HG03135 (cell line): ENCODE measurements at regions not wholly inside any gene's neighbourhood (a gene's known extent, or its start where the extent isn't known, plus 50 kb on each side); places are given as distances from the start of the nearest gene placed in this dataset.

Experiments
- ATAC-seq: cut with Tn5 transposase; IDR thresholded peaks from one replicate; pipeline ENCODE4 v1.9.1; 2021; ENCODE audit warnings: mild to moderate bottlenecking, moderate library complexity; ENCODE audit not compliant: unreplicated experiment

DNA sequence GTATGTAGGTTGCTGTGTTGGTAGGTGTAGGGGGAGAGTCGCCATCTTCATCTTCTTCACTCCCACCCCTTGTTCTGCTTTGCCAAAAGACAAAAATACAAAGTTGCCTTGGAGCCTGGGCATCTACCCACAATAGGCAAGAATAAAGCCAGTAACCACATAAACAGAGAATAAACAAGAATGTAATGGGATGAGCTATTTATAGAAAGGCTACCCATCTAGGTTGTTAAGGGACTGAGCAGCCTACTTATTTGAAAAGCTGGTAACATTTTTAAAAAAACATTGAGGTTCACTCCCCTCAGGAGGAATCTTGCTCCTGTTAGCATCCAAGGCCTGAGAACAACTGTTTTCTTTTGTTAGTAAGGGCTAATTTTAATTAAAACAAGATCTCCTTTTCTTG, 301.4 kb upstream of the STXBP5 start:
- ATAC-seq = no peak

DNA sequence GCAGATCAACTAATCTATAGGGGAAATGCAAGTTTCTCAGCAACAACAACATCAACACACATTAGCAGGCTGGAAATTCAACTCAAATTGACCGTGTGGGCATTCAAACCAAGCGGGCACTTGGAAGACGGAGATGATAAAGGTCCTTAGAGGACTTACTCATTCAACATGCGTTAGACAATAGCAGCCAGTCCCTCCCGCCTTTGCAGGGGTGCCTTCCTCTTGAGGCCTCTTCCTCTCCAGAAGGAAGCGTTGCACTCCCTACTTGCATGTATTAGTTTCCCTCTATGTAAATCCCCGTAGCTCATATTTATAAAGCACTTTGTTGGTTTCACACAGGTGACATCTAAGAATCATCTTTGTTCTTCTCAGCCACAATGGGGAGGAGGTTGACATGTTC, 300.8 kb upstream of the STXBP5 start:
- ATAC-seq = no peak

DNA sequence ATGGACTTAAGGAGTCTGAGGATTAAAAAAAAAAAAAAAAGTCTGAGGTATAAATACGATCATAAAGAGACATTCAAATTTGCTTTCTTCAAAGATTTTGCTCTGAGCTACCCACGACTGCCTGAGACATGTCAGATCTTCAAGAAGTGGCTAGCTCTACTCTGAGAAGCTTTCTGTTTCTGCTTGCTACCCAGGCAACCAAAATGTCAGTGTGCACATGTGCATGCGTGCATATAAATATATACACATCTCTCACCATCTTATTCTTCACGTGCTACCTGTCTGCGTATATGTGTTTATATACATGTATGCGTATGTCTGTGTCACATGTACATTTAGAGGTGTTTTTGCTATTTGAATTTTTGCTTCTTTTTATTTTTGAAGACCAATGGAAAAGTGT, 299.6 kb upstream of the STXBP5 start:
- no peak for ATAC-seq

DNA sequence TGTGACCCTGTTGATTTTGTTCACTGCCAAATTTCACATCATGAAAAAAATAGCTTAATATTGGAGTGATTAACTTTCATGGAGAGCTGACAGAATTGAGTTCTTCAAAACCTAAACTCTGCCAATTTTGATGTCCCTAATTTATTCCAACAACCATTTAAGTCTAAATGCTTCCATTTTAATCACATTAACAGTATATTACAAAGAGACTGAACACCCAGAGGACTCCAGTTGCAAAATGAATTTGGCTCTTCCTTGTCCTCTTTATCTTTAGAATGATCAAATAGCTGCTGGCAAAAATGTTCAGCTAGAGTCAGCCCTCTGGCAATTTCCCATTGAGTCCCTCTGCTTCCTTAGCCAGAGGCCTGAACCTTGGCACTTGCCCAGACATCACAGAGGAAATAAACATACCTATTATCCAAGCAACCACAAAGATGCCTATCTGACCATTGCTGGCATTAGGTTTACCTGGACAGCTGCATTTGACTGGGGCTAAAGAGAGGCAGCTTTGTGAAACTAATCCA, 299.0 kb upstream of the STXBP5 start:
- ATAC-seq = no peak

DNA sequence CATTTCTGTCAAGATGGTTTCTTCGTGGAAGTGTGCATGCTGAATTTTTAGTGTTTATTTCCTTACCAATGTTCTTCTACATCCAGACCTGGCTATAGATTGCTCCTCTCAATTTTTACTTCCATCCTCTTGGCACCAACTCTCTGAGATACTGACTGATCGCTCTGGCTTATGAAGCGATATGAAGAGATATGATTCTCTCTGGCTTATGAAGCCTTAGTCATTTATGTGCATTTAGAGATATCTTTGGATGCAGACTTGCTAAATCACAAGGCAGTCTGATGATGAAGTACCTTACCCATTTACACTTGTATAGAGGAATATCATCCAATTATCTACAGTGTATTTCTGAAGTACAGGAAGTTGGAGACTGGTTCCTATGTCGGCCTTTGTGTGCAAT, 295.4 kb upstream of the STXBP5 start:
- ATAC-seq = no peak

DNA sequence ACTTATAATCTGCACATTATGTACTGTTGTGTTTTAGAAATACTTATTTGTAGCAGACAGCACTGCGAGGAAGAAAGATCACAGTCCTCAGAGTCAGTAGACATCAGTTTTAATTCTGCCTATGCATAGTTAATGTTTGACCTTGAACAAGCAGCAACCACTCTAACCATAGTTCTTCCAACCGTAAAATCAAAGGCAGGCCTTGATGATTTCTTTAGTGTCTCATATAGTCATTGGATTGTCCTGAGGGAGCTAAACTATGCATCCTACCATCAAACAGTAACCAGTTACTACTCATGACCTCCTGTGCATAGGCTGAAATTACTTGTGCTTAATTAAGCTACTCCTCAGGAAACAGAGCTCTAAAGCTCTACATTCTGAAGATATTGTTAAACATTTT, 294.8 kb upstream of the STXBP5 start:
- ATAC-seq = no peak

DNA sequence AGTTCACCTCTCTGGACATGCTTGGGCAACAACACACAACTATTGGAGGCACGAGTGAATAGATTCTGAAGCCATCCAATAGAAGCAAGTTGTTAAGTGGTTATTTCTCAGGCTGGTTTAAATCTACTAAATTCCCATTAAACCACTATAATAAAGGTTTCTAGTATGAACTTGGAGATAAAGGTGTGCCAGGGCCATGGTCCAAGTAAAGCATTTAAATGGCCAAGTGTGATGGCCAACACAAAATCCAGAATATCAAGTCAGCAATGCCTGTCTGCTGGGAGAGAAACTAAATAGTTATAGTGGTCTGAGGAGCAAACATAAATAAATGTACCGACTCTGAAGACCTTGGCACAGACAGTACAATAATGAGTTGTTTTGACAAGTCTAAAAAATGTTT, 294.3 kb upstream of the STXBP5 start:
- no peak for ATAC-seq

DNA sequence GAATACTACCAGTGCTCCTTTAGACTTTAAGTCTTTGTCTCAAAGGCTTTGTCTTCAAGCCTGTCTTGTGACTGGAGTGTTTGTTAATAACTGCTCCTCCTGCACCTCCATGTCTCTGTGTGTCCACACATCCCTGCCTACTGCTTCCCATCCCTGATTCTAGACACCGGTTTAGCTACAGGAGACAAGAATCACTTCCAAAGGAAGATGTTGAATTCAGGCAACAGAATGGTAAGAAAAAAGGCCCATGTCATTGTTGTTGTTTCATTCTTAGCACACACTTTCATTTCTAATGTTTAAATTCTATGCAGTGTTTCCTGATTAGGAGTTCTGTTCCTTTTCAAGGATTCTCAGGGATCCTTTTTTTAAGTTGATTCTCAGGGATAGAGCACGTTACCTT, 293.6 kb upstream of the STXBP5 start:
- ATAC-seq = no peak

DNA sequence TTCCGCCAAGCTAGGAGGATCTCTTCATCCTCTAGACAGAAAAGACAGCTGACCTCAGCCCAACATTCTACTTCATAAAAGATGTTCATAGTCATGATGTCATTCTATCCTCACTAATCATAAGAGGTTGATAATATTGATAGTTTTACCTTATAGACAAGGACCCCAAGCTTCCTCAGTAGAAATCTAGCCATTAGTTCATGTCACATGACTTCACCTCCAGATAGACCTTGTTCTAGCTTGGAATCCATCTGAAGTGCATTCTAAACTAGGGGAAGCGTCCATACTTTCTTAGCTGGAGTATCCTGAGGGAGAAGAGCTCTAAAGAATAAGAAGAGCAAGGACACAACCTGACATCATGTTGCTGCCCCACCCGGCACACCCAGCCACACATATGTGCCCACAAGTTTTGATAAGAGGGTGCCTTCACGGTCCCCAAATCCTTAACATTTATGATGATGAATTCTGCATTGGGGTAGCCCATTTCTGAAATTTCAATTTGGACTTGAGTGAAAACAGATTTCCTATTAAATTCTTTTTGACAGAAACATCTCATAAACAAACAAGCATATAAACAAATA, 292.5 kb upstream of the STXBP5 start:
- ATAC-seq = no peak

DNA sequence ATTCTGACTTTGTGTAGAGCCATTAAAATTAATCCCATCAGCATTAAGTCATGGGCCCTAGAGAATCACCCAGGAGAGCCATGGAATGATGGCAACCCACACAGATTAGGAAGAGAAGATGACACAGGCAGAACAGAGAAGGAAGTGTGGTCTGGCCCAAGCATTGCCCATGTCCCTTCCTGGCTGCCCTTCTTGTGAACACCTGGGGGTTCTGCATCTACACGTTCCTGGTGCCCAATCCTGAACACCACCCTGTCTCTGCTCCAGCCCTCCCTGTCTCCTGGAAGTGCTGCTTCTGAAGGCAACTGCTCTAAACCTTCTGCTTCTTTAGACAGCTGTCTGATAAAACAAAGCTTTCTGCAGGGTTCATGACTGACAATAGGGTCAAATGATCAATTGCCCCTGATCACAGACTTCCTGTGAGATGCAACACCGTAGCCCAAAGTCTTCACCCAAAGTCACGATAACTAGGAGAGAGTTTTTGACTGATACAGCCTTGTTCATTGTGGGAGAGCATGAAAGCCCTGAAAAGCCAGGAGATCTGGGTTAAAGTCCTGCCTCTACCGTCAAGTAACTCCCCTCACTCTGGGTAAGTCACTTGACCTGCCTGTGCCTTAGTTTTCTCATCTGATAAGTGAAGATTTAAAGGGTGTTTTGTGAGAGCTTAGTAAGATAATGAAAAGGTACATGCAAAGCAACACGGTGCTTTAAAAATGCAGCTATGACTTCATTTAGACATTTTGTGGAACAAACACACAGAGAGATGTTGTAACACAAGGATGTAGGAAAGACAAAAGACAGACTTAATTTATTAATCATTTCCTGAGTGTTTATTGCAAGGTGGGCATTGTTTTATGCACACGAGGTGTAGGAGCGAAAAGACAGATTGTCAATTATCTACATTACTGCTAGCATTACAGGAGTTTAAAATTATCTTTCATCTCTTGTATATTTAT, 291.2 kb upstream of the STXBP5 start:
- no peak for ATAC-seq

DNA sequence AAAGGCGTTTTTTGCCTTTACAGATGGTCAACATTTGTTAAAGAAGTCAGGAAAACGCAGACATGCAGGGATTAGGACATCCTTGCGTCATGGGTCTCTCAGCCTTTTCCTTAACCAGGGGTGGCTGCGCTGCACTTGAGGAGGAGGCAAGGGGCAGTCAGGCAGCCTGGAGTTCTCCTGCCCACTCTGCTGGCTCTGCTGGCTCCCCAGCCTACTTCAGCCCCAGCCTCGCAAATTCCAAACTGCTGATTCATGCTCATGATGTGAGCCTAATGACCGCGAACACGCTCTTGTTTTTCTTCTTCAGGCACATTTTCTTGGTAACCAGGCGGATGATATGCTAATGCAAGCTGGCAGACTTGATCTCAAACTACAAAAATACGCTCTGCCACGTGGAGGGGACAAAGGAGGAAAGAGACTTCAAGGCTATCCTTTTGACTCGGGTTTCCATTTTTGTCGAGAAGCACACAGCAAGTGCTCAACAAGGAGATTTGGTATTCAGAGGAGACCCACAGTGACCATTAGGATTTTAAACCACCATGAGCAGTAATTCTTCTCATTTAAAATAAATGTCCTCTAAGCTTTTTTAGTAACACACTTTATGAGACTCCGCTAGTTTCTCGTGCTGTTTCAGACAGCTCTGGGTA, 290.3 kb upstream of the STXBP5 start:
- ATAC-seq = no peak

DNA sequence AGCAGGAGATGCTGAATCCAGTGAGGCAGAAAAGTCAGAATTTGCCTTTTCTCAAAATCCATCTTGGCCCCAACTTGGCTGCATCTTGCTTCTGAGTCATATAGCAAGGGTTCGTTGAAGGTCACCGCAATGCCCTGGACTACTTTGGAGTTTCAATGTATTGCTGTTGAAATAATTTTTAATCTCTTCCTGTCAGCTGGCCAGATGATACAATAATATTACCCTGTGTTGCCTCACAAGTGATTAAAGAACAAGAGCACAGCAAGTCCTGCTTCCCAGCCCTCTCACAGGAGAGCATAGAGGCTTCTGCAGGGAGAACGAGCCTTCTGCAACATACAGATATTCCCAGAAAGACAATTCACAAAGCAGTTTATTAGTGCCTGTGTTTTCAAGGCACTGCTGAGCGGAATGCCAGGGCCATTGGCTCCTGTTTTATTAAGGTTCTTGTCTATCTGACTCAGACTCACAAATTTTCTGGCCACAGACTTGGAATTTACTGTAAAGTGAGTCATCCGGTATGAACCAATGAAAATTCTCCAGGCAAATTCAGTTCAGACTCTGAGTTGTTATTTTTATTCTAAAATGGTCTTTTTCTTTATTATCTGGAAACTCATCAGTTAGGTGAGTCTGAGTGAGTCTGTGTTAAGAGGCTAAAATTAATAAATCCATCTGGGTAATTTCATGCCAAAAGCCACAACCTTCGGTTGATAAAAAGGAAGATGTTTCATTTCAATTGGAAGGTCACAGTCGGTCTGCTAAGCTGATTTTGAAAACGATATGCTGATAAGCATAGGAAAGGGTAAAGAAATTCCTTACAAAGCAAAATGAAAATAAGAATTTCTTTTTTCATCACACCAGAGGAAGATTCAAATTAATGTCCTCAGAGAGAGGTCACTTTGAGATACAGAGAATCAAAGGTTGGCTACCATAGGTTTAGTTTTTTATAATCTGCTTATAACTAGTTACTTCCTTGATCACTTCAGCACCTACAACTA, 289.4 kb upstream of the STXBP5 start:
- ATAC-seq = no peak

DNA sequence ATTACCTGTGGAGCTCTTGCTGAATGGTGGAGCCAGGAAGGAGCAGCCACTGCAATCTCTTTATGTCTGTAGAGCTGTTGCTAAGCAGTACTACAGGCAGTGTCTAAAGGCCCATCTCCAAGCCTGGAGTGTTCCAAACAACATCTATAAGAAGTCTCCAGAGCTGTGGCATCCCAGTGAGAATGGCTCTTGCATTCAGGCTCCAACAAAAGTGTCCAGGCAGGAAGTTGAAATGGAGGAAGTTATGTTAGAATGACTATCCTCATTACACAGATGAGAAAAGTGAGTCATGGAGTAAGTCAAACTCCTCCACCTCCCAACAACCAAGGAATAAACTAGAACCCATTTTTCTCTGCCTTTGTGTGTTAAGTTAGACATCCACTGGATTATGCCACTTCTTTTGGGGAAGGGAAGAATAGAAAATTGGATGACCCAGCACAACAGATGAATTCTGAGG, 288.5 kb upstream of the STXBP5 start:
- ATAC-seq = no peak

DNA sequence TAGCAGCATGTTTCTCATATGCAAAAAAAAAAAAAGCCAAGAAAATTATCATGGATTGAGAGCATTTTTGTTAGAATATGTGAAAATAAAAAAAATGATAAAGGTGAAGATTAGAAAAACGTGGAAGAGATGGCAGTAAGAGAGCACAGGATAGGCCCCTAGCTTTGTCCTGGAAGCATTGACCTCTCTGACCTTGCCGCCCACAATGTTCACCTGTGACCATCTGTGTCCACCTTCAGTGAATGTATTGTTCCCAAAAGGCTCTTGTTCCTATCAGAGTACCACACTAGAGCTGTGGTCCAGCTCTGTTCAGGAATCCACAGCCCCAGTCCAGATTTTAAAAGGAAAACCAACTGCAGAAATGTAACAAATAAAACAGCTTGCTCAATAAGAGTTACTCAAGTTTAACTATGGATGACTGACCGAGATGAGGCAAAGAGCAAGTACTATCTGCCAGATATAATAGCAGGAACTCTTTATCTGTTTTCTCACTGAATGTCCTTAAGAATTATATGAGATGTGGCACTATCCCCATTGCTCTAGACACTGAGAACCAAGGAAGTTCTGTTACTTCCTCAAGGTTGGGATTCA, 287.7 kb upstream of the STXBP5 start:
- no peak for ATAC-seq

DNA sequence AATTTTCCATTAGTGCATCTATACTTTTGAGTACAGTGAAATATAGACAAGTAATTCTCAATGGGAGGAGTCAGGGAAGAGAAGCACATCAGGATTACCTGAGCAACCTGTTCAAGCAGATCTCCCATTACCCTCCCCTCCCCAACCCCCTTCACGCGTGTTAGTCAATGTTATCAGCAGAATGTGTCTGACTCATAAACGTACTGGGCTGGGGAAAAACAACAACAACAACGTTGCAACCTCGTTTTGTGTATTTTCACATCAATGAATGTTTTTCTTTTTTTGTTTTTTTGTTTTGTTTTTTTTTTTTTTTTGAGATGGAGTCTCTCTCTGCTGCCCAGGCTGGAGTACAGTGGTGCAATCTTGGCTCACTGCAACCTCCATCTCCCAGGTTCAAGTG, 287.0 kb upstream of the STXBP5 start:
- no peak for ATAC-seq

DNA sequence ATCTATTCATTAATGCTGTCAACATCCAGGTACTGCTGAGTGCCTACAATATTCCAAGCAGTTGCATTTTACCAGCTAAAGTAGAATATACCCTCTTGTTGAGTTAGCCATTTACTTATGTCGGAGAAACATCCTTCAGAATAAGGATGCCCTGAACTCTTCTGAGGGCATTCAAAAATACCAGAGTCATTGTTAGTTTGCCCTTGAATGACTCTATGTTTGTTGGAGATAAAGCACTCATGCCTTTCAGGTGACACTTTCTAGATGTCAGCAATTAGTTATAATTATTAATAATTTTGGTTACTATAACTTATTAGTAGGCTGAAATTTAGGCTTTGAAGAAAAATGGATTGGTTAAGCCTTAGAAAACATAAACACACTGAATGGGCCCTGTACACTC, 286.2 kb upstream of the STXBP5 start:
- no peak for ATAC-seq

DNA sequence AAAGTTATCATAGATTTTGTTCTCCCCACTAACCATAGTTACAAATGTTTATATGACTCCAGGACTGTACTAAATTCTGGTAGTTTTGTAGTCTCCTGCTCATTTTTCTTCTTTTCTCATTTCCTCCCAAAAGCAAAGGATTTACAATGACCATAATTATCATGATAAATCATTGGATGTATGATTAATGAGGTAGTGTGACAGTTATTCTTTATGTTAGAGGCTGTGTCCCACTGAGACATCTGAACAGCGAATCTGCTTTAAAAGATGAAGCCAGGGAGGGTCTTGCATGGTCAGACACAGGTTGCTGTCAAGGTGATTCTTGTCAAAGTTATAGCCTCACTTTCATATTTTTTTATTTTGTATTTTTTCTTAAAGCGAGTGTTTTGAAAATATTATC, 285.2 kb upstream of the STXBP5 start:
- no peak for ATAC-seq

DNA sequence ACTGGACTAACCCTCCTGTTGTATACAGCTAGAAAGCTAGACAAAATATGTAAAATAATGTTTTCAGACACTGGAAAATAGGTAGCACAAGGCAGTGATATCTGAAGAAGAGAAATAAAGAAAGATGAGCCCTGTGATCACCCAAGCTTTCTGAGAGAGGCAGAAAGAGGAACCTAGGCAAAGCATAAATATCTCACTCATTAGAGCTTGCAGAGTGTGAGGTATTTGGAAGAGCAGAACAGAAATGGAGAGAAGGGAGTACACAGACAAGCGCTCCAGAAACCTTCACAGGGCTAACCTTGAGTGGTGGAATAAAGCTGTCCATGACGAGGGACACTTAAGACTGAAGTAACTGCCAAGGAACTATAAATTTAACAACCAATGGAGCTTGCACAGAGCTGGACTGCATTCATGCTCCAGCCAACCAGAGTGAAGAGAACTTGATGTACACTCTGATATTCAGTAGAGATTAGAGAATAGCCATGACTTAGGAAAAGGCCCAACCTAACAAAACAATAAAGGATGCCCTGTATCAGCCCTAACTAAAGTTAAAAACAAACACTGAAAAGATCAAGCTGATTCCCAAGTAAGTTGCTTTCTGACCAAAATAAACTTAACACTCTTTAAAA, 280.9 kb upstream of the STXBP5 start:
- no peak for ATAC-seq

DNA sequence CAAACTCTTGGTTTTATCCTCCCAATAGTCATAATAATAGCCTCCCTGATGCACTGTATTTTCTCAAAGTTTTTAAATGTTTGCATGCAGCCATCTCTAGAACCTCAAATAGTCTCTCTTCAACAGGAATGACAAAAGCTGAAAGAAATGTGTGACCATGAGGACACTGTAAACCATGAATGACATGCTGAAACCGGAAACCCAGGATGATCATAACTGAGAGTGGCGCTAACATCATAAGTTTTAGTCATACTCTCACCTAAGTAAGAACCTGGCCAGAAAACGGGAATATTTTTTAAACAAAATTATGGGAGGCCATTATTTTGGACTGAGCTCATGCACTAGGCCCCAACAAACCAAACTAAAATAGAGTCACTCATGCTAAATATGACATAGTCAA, 278.4 kb upstream of the STXBP5 start:
- no peak for ATAC-seq

DNA sequence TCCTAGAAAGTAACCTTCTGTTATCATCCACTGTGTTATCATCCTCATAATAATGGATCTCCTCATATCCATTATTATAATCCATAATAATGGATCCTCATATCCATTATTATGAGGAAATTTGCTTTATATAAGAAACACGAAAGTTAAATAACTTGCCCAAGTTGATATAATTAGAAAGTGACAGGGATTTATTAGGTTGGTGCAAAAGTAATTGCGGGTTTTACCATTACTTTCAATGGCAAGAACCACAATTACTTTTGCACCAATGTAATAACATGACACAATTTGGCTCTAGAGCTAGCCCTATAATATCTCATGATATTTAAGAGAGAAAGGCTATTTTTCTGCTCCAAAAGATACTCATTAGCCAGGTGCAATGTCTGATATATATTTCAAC, 275.7 kb upstream of the STXBP5 start:
- ATAC-seq = no peak
